Mesothelial cell of epicardium (in vitro differentiated cells): ENCODE measurements at regions not wholly inside any gene's neighbourhood (a gene's known extent, or its start where the extent isn't known, plus 50 kb on each side); places are given as distances from the start of the nearest gene placed in this dataset.
"Not testable (repeated sequence)": the region's sequence is repeated elsewhere in the genome, so short reads cannot be mapped to it uniquely, and the experiment has no call there.

Source experiments
- DNase-seq, 2 experiments: peaks; one replicate each; pipeline ENCODE4 v3.0.0; 2021; ENCODE audit warnings: low spot score in 2 of 2; ENCODE audit not compliant: unreplicated experiment in 2 of 2
- H3K27ac Mint-ChIP-seq: 2 replicates; pipeline ENCODE4 v1.8.0; 2021; ENCODE audit warnings: mixed read lengths
- H3K27me3 Mint-ChIP-seq: 2 replicates; pipeline ENCODE4 v1.8.0; 2021; ENCODE audit warnings: low read depth, mixed read lengths
- H3K36me3 Mint-ChIP-seq: 2 replicates; pipeline ENCODE4 v1.8.0; 2021; ENCODE audit warnings: mixed read lengths
- H3K4me1 Mint-ChIP-seq: 2 replicates; pipeline ENCODE4 v1.8.0; 2021; ENCODE audit warnings: mixed read lengths
- H3K4me3 Mint-ChIP-seq: 2 replicates; pipeline ENCODE4 v1.8.0; 2021; ENCODE audit warnings: mild to moderate bottlenecking, moderate library complexity, mixed read lengths
- H3K9me3 Mint-ChIP-seq: 2 replicates; pipeline ENCODE4 v1.8.0; 2021; ENCODE audit warnings: mixed read lengths
- CTCF ChIP-seq: fragments of 200-600 bp; sonication (generic); IDR thresholded peaks from one replicate; pipeline ENCODE4 v1.5.0; 2021; ENCODE audit warnings: antibody characterized with exemption; ENCODE audit not compliant: unreplicated experiment

- not testable (repeated sequence) for H3K27me3 Mint-ChIP-seq, H3K27ac Mint-ChIP-seq, H3K4me1 Mint-ChIP-seq, H3K4me3 Mint-ChIP-seq, H3K36me3 Mint-ChIP-seq, DNase-seq
- H3K9me3 Mint-ChIP-seq, result peaks cover 31% of the 10 kb centered on the region
Observed at GRCh38 chr3:144023543-144023942, 51.9 kb downstream of the DIPK2A start.

GRCh38 chr3:144028798-144029411 is 57.3 kb downstream of the DIPK2A start:
- Mint-ChIP-seq H3K27ac (no peak overlapping the region), H3K4me3 (no peak overlapping the region), H3K4me1 (peaks cover 8% of the 10 kb centered on the region), H3K27me3 (no peaks in the 10 kb centered on the region), H3K9me3 (peaks cover 14% of the 10 kb centered on the region), H3K36me3 (peaks cover 4% of the 10 kb centered on the region)
- TF ChIP-seq CTCF, result no peak
- DNase-seq, result no peak

GRCh38 chr3:144029769-144030168 is 58.1 kb downstream of the DIPK2A start:
- Mint-ChIP-seq H3K9me3 (peaks cover 5% of the 10 kb centered on the region), H3K36me3 (peaks cover 4% of the 10 kb centered on the region), H3K4me1 (peaks cover 8% of the 10 kb centered on the region), H3K27me3 (no peaks in the 10 kb centered on the region), H3K4me3 (no peak overlapping the region), H3K27ac (no peak overlapping the region)
- TF ChIP-seq CTCF, result no peak
- DNase-seq, result no peak

GRCh38 chr3:144031938-144032337 is 60.3 kb downstream of the DIPK2A start:
- no peak for TF ChIP-seq CTCF
- Mint-ChIP-seq H3K4me1 (peaks cover 8% of the 10 kb centered on the region), H3K27me3 (no peaks in the 10 kb centered on the region), H3K4me3 (no peak overlapping the region), H3K9me3 (no peaks in the 10 kb centered on the region), H3K36me3 (no peaks in the 10 kb centered on the region), H3K27ac (no peak overlapping the region)
- no peak for DNase-seq

GRCh38 chr3:144032531-144033239 is 61.1 kb downstream of the DIPK2A start:
- Mint-ChIP-seq H3K9me3 (no peaks in the 10 kb centered on the region), H3K36me3 (no peaks in the 10 kb centered on the region), H3K27ac (no peak overlapping the region), H3K4me1 (peaks cover 8% of the 10 kb centered on the region), H3K4me3 (no peak overlapping the region), H3K27me3 (no peaks in the 10 kb centered on the region)
- TF ChIP-seq CTCF, result no peak
- DNase-seq, result no peak

- H3K27ac Mint-ChIP-seq, result no peak overlapping the region
- no peak for TF ChIP-seq CTCF
- H3K36me3 Mint-ChIP-seq, result no peaks in the 10 kb centered on the region
- H3K9me3 Mint-ChIP-seq, result no peaks in the 10 kb centered on the region
- H3K27me3 Mint-ChIP-seq, result no peaks in the 10 kb centered on the region
- H3K4me1 Mint-ChIP-seq, result peaks cover 8% of the 10 kb centered on the region
- DNase-seq, result no peak
- H3K4me3 Mint-ChIP-seq, result no peak overlapping the region
Observed at GRCh38 chr3:144033240-144033589, 61.6 kb downstream of the DIPK2A start.
